Neuron (in vitro differentiated cells): ENCODE measurements at regions not wholly inside any gene's neighbourhood (a gene's known extent, or its start where the extent isn't known, plus 50 kb on each side); places are given as distances from the start of the nearest gene placed in this dataset.

ENCODE experiments used
- H2AFZ ChIP-seq: one replicate; pipeline ENCODE4 v1.6.1; 2013; ENCODE audit warnings: low read depth, mild to moderate bottlenecking, inconsistent platforms, low read length, moderate library complexity
- H3K27me3 ChIP-seq: one replicate; pipeline ENCODE4 v1.6.1; 2013; ENCODE audit warnings: low read length; ENCODE audit not compliant: insufficient read depth
- H3K36me3 ChIP-seq: one replicate; pipeline ENCODE4 v1.6.1; 2013; ENCODE audit warnings: low read length; ENCODE audit not compliant: insufficient read depth
- H3K4me1 ChIP-seq: one replicate; pipeline ENCODE4 v1.6.1; 2013; ENCODE audit warnings: low read length; ENCODE audit not compliant: insufficient read depth
- H3K4me3 ChIP-seq: 2 replicates; pipeline ENCODE4 v1.5.1; 2013; ENCODE audit warnings: mild to moderate bottlenecking, low read length, moderate library complexity
- H3K9me3 ChIP-seq: one replicate; pipeline ENCODE4 v1.6.1; 2013; ENCODE audit warnings: low read length

DNA sequence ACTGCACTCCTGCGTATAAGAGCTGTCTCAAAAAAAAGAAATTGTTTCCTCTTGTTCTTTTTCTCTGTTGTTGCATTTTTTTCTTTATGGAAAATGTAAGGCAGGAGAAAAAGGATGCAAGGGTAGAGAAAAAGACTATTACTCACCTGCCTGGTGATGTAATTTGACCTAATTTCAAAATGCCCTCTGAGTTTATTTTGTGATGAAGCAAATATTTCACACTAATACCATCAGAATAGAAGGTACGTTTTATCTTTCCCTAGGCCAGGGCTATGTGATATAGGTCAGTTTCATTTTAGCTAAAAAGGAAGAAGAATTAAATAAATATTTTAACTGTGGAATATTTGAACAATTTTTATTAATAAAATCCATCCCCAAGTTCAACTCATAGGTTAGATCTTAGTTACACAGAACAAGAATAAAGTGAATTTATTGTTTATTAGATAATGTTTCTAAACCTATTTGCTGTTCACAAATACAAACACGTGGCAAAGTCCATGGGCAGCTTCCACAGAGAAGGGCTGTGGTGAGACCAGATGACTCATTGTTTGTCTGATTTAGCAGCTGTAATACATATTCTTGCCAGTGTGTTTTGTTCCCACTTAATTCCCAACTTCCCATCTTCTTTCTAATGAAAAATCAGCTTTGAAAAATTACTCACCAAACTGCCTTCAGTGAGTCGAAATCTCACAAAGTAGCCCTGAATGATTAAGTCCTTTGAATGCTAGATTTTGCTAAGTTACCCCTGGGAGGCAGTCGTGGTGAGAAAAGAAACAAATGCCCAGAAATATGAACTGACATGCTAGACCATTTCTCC lies 52.8 kb upstream of the CCDC112 start:
- H3K4me3 ChIP-seq: no peak overlapping the region
- H3K27me3 ChIP-seq: peaks cover 3% of the 10 kb centered on the region
- no peaks in the 10 kb centered on the region for H3K9me3 ChIP-seq
- no peaks in the 10 kb centered on the region for H3K36me3 ChIP-seq
- no peak overlapping the region for H2AFZ ChIP-seq
- H3K4me1 ChIP-seq: no peaks in the 10 kb centered on the region

GRCh38 chr5:115348175-115348574 lies 51.7 kb upstream of the CCDC112 start:
- no peaks in the 10 kb centered on the region for H3K9me3 ChIP-seq
- H3K36me3 ChIP-seq: no peaks in the 10 kb centered on the region
- H3K4me3 ChIP-seq: no peak overlapping the region
- H2AFZ ChIP-seq: no peak overlapping the region
- H3K4me1 ChIP-seq: no peaks in the 10 kb centered on the region
- no peaks in the 10 kb centered on the region for H3K27me3 ChIP-seq
